ENCODE measurements at regions not wholly inside any gene's neighbourhood (a gene's known extent, or its start where the extent isn't known, plus 50 kb on each side); places are given as distances from the start of the nearest gene placed in this dataset.

DNA sequence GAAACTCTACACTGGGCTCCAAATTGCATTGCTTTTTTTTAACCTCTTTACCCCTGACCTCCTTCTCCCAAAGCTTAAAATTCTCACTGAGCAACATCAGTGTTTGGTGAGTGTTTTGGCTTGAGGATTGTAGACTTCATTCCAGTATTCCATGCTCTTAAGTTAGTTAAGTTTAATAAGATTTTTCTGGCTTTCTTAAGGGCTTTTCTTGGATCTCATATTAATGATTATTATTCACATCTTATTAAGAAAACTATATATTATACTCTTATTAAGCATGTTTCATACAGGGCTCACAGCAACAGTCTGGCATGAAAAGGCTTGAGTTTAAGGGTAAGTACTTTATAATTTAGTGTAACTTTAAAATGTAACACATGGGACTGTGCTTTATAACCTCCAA is 141.8 kb downstream of the DISP1 start:
- TF ChIP-seq, protein P1, sequence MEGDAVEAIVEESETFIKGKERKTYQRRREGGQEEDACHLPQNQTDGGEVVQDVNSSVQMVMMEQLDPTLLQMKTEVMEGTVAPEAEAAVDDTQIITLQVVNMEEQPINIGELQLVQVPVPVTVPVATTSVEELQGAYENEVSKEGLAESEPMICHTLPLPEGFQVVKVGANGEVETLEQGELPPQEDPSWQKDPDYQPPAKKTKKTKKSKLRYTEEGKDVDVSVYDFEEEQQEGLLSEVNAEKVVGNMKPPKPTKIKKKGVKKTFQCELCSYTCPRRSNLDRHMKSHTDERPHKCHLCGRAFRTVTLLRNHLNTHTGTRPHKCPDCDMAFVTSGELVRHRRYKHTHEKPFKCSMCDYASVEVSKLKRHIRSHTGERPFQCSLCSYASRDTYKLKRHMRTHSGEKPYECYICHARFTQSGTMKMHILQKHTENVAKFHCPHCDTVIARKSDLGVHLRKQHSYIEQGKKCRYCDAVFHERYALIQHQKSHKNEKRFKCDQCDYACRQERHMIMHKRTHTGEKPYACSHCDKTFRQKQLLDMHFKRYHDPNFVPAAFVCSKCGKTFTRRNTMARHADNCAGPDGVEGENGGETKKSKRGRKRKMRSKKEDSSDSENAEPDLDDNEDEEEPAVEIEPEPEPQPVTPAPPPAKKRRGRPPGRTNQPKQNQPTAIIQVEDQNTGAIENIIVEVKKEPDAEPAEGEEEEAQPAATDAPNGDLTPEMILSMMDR (conservative IDR thresholded peaks at IDR 0.05; ENCODE audit: low read depth, low read length): no peak
- TF ChIP-seq SMC3 (IDR thresholded peaks at IDR 0.05; ENCODE audit: low read depth, low read length) (no peak), MXI1 (IDR thresholded peaks at IDR 0.05; ENCODE audit: borderline replicate concordance, low read depth, low read length) (no peak), FOS (IDR thresholded peaks at IDR 0.05; ENCODE audit: low read depth, low read length) (no peak), RFX5 (IDR thresholded peaks at IDR 0.05; ENCODE audit: low read depth, low read length) (no peak), CEBPB (IDR thresholded peaks at IDR 0.05; ENCODE audit: low read depth, low read length) (no peak), POLR2A (IDR thresholded peaks at IDR 0.05; ENCODE audit: low read depth, low read length) (no peak), RCOR1 (IDR thresholded peaks at IDR 0.05; ENCODE audit: insufficient replicate concordance, low read length) (no peak), BHLHE40 (IDR thresholded peaks at IDR 0.05; ENCODE audit: low read depth, low read length) (no peak), RAD21 (IDR thresholded peaks at IDR 0.05; ENCODE audit: low read length) (no peak), NFE2L2 (IDR thresholded peaks at IDR 0.05; ENCODE audit: low read depth, low read length) (no peak), ELK1 (IDR thresholded peaks at IDR 0.05; ENCODE audit: borderline replicate concordance, low read depth, low read length) (no peak)
